GM10248 (cell line): ENCODE measurements at regions not wholly inside any gene's neighbourhood (a gene's known extent, or its start where the extent isn't known, plus 50 kb on each side); places are given as distances from the start of the nearest gene placed in this dataset.

Experiments used
- CTCF ChIA-PET: fragments of 300-600 bp; sonication (Branson Sonifier 250); formaldehyde crosslinking; extraction: SDS; loops from one replicate; lab custom pipeline; 2021; ENCODE audit warnings: antibody characterized with exemption; lab: Yijun Ruan, JAX
- POLR2A ChIA-PET: fragments of 350-650 bp; sonication (Branson Sonifier 250); formaldehyde crosslinking; extraction: SDS; loops from one replicate; lab custom pipeline; 2020; ENCODE audit warnings: antibody characterized with exemption; lab: Yijun Ruan, JAX
- DNase-seq: peaks from one replicate; pipeline ENCODE4 v3.0.0; 2012; ENCODE audit errors: extremely low spot score
- CTCF ChIP-seq: IDR thresholded peaks from 2 replicates; pipeline ENCODE4 v1.5.1; 2012; ENCODE audit warnings: mild to moderate bottlenecking, low read depth; ENCODE audit errors: extremely low read depth, missing control alignments, control extremely low read depth

- TF ChIP-seq CTCF: no peak
- ChIA-PET CTCF (interaction anchor here (1.0 kb wide), 1 partner anchor 9 kb away, joined by 3 read pairs; no protein-coding TSS in a partner anchor), POLR2A (no interaction called here)
- no peak for DNase-seq
Measured at GRCh38 chr7:114312649-114313048, 102.0 kb upstream of the FOXP2 start.

GRCh38 chr7:114310345-114311110 is 104.1 kb upstream of the FOXP2 start:
- peak; percentile 13 for TF ChIP-seq CTCF
- ChIA-PET CTCF (interaction anchor here (0.8 to 1.4 kb wide), 6 partner anchors 9 to 42 kb away, joined by 3 to 5 read pairs (median 4); no protein-coding TSS in a partner anchor), POLR2A (no interaction called here)
- no peak for DNase-seq

GRCh38 chr7:114309729-114310128 is 104.9 kb upstream of the FOXP2 start:
- no peak for TF ChIP-seq CTCF
- DNase-seq: no peak
- ChIA-PET POLR2A (no interaction called here), CTCF (interaction anchor here (0.8 to 1.4 kb wide), 4 partner anchors 8 to 41 kb away, joined by 3 to 5 read pairs (median 4); no protein-coding TSS in a partner anchor)

- DNase-seq: no peak
- ChIA-PET CTCF (interaction anchor here (1.2 kb wide), 1 partner anchor 13 kb away, joined by 3 read pairs; no protein-coding TSS in a partner anchor), POLR2A (no interaction called here)
- no peak for TF ChIP-seq CTCF
Measured at GRCh38 chr7:114303301-114303700, 111.3 kb upstream of the FOXP2 start.

- no peak for TF ChIP-seq CTCF
- ChIA-PET CTCF (interaction anchor here (1.2 kb wide), 1 partner anchor 12 kb away, joined by 3 read pairs; no protein-coding TSS in a partner anchor), POLR2A (no interaction called here)
Measured at GRCh38 chr7:114302858-114303257, 111.8 kb upstream of the FOXP2 start.

GRCh38 chr7:114298011-114298410 is 116.6 kb upstream of the FOXP2 start:
- CTCF ChIA-PET: interaction anchor here (1.0 kb wide), 1 partner anchor 11 kb away, joined by 3 read pairs; no protein-coding TSS in a partner anchor
- POLR2A ChIA-PET: no interaction called here
- TF ChIP-seq CTCF: no peak
- DNase-seq: no peak

More at GRCh38 chr7:114302858-114303257, 111.8 kb upstream of the FOXP2 start:
- no peak for DNase-seq
